ENCODE measurements at regions not wholly inside any gene's neighbourhood (a gene's known extent, or its start where the extent isn't known, plus 50 kb on each side); places are given as distances from the start of the nearest gene placed in this dataset.
"Not testable (repeated sequence)": the region's sequence is repeated elsewhere in the genome, so short reads cannot be mapped to it uniquely, and the experiment has no call there.

- DNase-seq: no peak
Measured at GRCh38 chr12:76653342-76653741, 93.8 kb upstream of the OSBPL8 start.

GRCh38 chr12:76664731-76665130 is 99.2 kb upstream of the ZDHHC17 start:
- DNase-seq: no peak

- no peak for DNase-seq
Measured at GRCh38 chr12:76666290-76666835, 97.6 kb upstream of the ZDHHC17 start.

- DNase-seq: no peak
Measured at GRCh38 chr12:76669981-76670380, 93.9 kb upstream of the ZDHHC17 start.

- no peak for DNase-seq
Measured at GRCh38 chr12:76670776-76671175, 93.1 kb upstream of the ZDHHC17 start.

- DNase-seq: no peak
Measured at GRCh38 chr12:76674669-76675315, 89.1 kb upstream of the ZDHHC17 start.

- not testable (repeated sequence) for DNase-seq
Measured at GRCh38 chr12:76676261-76676660, 87.7 kb upstream of the ZDHHC17 start.

- DNase-seq: no peak
Measured at GRCh38 chr12:76678992-76679391, 84.9 kb upstream of the ZDHHC17 start.

- no peak for DNase-seq
Measured at GRCh38 chr12:76679778-76680177, 84.1 kb upstream of the ZDHHC17 start.

- DNase-seq: no peak
Measured at GRCh38 chr12:76680940-76681339, 83.0 kb upstream of the ZDHHC17 start.

- DNase-seq: peak in 31 of 51 donors; percentile 3 to 61 (median 18)
Measured at GRCh38 chr12:76685246-76685678, 78.7 kb upstream of the ZDHHC17 start.

GRCh38 chr12:76687981-76688380 is 75.9 kb upstream of the ZDHHC17 start:
- no peak for DNase-seq

GRCh38 chr12:76688631-76689030 is 75.3 kb upstream of the ZDHHC17 start:
- no peak for DNase-seq

- no peak for DNase-seq
Measured at GRCh38 chr12:76690921-76691700, 72.8 kb upstream of the ZDHHC17 start.

GRCh38 chr12:76692846-76693245 is 71.1 kb upstream of the ZDHHC17 start:
- DNase-seq: no peak

GRCh38 chr12:76694369-76694768 is 69.5 kb upstream of the ZDHHC17 start:
- DNase-seq: peak in 8 of 51 donors; percentile 4 to 40 (median 20)

- no peak for DNase-seq
Measured at GRCh38 chr12:76696186-76696585, 67.7 kb upstream of the ZDHHC17 start.

GRCh38 chr12:76697849-76698248 is 66.1 kb upstream of the ZDHHC17 start:
- no peak for DNase-seq

- no peak for DNase-seq
Measured at GRCh38 chr12:76698316-76698715, 65.6 kb upstream of the ZDHHC17 start.

GRCh38 chr12:76698966-76699365 is 64.9 kb upstream of the ZDHHC17 start:
- DNase-seq: peak in 1 of 51 donors; percentile 6

GRCh38 chr12:76701690-76702089 is 62.2 kb upstream of the ZDHHC17 start:
- peak in 6 of 51 donors; percentile 1 to 9 (median 4) for DNase-seq

GRCh38 chr12:76702946-76703345 is 61.0 kb upstream of the ZDHHC17 start:
- DNase-seq: no peak

- no peak for DNase-seq
Measured at GRCh38 chr12:76704693-76705092, 59.2 kb upstream of the ZDHHC17 start.

All from hypothalamus (tissue), 51 donors.